CD14-positive monocyte (primary cell): ENCODE measurements at regions not wholly inside any gene's neighbourhood (a gene's known extent, or its start where the extent isn't known, plus 50 kb on each side); places are given as distances from the start of the nearest gene placed in this dataset.

Experiments
- DNase-seq, 3 donors: peaks; one replicate each; pipeline ENCODE4 v3.0.0-alpha.2; 2011 to 2022
- H2AFZ ChIP-seq: 2 replicates; pipeline ENCODE4 v1.6.0; 2012; ENCODE audit warnings: mild to moderate bottlenecking, low read depth, low read length, inconsistent platforms; ENCODE audit not compliant: insufficient read depth, poor library complexity, severe bottlenecking
- H3K27ac ChIP-seq, 2 donors: 1 replicate in 1 of 2; 2 replicates in 1 of 2; pipeline ENCODE4 v1.5.1; 2012 to 2013; ENCODE audit warnings: low read length in 2 of 2, control low read depth in 1 of 2, inconsistent platforms in 1 of 2, low read depth in 1 of 2, mild to moderate bottlenecking in 1 of 2
- H3K27me3 ChIP-seq, 2 donors: one replicate each; pipeline versions ENCODE4 v1.6.0 to v1.6.1; 2011 to 2013; ENCODE audit warnings: low read length in 2 of 2; ENCODE audit not compliant: control insufficient read depth in 2 of 2, insufficient read depth in 2 of 2
- H3K36me3 ChIP-seq, 2 donors: replicated peaks in 1 of 2; 1 replicate in 1 of 2; 2 replicates in 1 of 2; pipeline versions ENCODE4 v1.5.1 to v1.6.1; 2012 to 2013; ENCODE audit warnings: low read length in 2 of 2, control low read depth in 1 of 2, inconsistent platforms in 1 of 2, mild to moderate bottlenecking in 1 of 2; ENCODE audit not compliant: insufficient read depth in 2 of 2, control insufficient read depth in 1 of 2
- H3K4me1 ChIP-seq, 2 donors: 1 replicate in 1 of 2; 2 replicates in 1 of 2; pipeline versions ENCODE4 v1.5.1 to v1.6.1; 2012 to 2013; ENCODE audit warnings: low read length in 2 of 2, control low read depth in 1 of 2, inconsistent platforms in 1 of 2, mild to moderate bottlenecking in 1 of 2, moderate library complexity in 1 of 2; ENCODE audit not compliant: insufficient read depth in 2 of 2, control insufficient read depth in 1 of 2
- H3K4me2 ChIP-seq: replicated peaks from 2 replicates; pipeline ENCODE3; 2012; ENCODE audit warnings: low read length, moderate library complexity, mild to moderate bottlenecking; ENCODE audit not compliant: poor library complexity, severe bottlenecking; ENCODE audit errors: extremely low read depth
- H3K4me3 ChIP-seq, 3 experiments: fragments of 200-600 bp in 1 of 3; sonication (generic) in 1 of 3; replicated peaks in 1 of 3; 1 replicate in 2 of 3; 2 replicates in 1 of 3; pipeline ENCODE4 v1.5.1; 2011 to 2013; ENCODE audit warnings: low read length in 3 of 3, mild to moderate bottlenecking in 3 of 3, control low read depth in 2 of 3, low read depth in 2 of 3, inconsistent platforms in 1 of 3, moderate library complexity in 1 of 3
- H3K79me2 ChIP-seq: 2 replicates; pipeline ENCODE4 v1.6.0; 2012; ENCODE audit warnings: mild to moderate bottlenecking, control low read depth, inconsistent platforms, low read length, moderate library complexity; ENCODE audit not compliant: insufficient read depth
- H3K9ac ChIP-seq: 2 replicates; pipeline ENCODE4 v1.6.0; 2017; ENCODE audit warnings: low read length, mild to moderate bottlenecking; ENCODE audit not compliant: insufficient read depth, poor library complexity, severe bottlenecking
- H3K9me3 ChIP-seq, 2 donors: replicated peaks in 1 of 2; 1 replicate in 1 of 2; 2 replicates in 1 of 2; pipeline versions ENCODE4 v1.5.1 to v1.6.1; 2012 to 2013; ENCODE audit warnings: low read length in 2 of 2, control low read depth in 1 of 2; ENCODE audit not compliant: control insufficient read depth in 1 of 2, insufficient read depth in 1 of 2
- H4K20me1 ChIP-seq: 2 replicates; pipeline ENCODE4 v1.6.0; 2012; ENCODE audit warnings: mild to moderate bottlenecking, low read length, control low read depth, moderate library complexity; ENCODE audit not compliant: insufficient read depth
- H3K27ac Mint-ChIP-seq, 7 donors: one replicate each; pipeline ENCODE4 v1.8.0; 2020; ENCODE audit warnings: mild to moderate bottlenecking in 7 of 7, mixed read lengths in 7 of 7, moderate library complexity in 6 of 7, inconsistent platforms in 2 of 7
- H3K27me3 Mint-ChIP-seq, 3 donors: one replicate each; pipeline ENCODE4 v1.8.0; 2021 to 2022; ENCODE audit warnings: low read depth in 3 of 3, mild to moderate bottlenecking in 3 of 3, mixed read lengths in 3 of 3, moderate library complexity in 3 of 3, inconsistent platforms in 1 of 3
- H3K36me3 Mint-ChIP-seq, 2 donors: one replicate each; pipeline ENCODE4 v1.8.0; 2020; ENCODE audit warnings: mixed read lengths in 2 of 2, inconsistent platforms in 1 of 2, mild to moderate bottlenecking in 1 of 2
- H3K4me1 Mint-ChIP-seq: one replicate; pipeline ENCODE4 v1.8.0; 2020; ENCODE audit warnings: mild to moderate bottlenecking, mixed read lengths
- H3K4me3 Mint-ChIP-seq, 2 donors: one replicate each; pipeline ENCODE4 v1.8.0; 2020; ENCODE audit warnings: mild to moderate bottlenecking in 2 of 2, mixed read lengths in 2 of 2, moderate library complexity in 1 of 2
- H3K9me3 Mint-ChIP-seq, 7 donors: one replicate each; pipeline ENCODE4 v1.8.0; 2020 to 2022; ENCODE audit warnings: mixed read lengths in 7 of 7, mild to moderate bottlenecking in 6 of 7, moderate library complexity in 6 of 7, inconsistent platforms in 2 of 7
- WGBS: methylation state at CpG from one replicate; pipeline ENCODE4 v1.1.5; 2013; ENCODE audit warnings: missing lambda C conversion rate; ENCODE audit not compliant: insufficient coverage; 5-methylcytosine and 5-hydroxymethylcytosine counted together
- intact Hi-C, 2 donors: fragments of 100-400 bp; cut with micrococcal nuclease; formaldehyde crosslinking; loops; one replicate each; pipeline versions ENCODE4 v1.15.0 to v1.15.1; 2023
- TF ChIP-seq, protein P1 (sequence below): fragments of 200-600 bp; IDR thresholded peaks from one replicate; pipeline ENCODE4 v1.8.0; 2022; ENCODE audit warnings: antibody characterized with exemption, mild to moderate bottlenecking

DNA sequence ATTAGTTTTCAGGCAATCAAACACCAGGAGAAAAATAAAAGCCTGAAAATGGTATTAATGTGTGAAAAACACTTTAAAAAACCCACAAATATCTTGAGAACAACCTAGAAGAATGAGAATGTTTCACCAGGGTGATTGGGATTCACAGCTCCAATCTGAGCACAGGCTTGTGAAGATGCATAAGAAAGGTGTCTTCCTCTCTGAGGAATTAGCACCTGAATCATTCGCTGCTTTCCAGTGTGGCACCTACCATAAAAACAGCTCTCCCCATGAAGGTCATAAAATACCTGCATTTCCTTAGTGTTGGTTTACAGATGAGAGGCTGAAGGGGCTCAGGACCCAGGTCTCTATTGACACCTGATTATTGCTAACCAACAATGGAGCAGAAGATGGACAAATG lies 499.7 kb upstream of the KLHL29 start:
- TF ChIP-seq, protein P1, sequence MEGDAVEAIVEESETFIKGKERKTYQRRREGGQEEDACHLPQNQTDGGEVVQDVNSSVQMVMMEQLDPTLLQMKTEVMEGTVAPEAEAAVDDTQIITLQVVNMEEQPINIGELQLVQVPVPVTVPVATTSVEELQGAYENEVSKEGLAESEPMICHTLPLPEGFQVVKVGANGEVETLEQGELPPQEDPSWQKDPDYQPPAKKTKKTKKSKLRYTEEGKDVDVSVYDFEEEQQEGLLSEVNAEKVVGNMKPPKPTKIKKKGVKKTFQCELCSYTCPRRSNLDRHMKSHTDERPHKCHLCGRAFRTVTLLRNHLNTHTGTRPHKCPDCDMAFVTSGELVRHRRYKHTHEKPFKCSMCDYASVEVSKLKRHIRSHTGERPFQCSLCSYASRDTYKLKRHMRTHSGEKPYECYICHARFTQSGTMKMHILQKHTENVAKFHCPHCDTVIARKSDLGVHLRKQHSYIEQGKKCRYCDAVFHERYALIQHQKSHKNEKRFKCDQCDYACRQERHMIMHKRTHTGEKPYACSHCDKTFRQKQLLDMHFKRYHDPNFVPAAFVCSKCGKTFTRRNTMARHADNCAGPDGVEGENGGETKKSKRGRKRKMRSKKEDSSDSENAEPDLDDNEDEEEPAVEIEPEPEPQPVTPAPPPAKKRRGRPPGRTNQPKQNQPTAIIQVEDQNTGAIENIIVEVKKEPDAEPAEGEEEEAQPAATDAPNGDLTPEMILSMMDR = no peak
- Mint-ChIP-seq H3K4me1 (no peaks in the 10 kb centered on the region), H3K27ac (no peak overlapping the region), H3K36me3 (no peaks in the 10 kb centered on the region), H3K4me3 (no peak overlapping the region), H3K9me3 (peaks cover 0 to 7% (median 2%) of the 10 kb centered on the region in 7 donors), H3K27me3 (peaks cover 0 to 1% (median 0%) of the 10 kb centered on the region in 3 donors)
- intact Hi-C loops = no loop called here
- no peak overlapping the region for H3K9ac ChIP-seq
- H2AFZ ChIP-seq = no peak overlapping the region
- H3K9me3 ChIP-seq = no peaks in the 10 kb centered on the region
- no peaks in the 10 kb centered on the region for H3K36me3 ChIP-seq
- H3K4me3 ChIP-seq = no peak overlapping the region
- H4K20me1 ChIP-seq = no peaks in the 10 kb centered on the region
- no peak overlapping the region for H3K27ac ChIP-seq
- H3K4me1 ChIP-seq = no peaks in the 10 kb centered on the region
- H3K27me3 ChIP-seq = no peaks in the 10 kb centered on the region
- WGBS = no CpG with 5 or more reads among the region's 1 CpG
- no peak for DNase-seq
- no peaks in the 10 kb centered on the region for H3K79me2 ChIP-seq
- no peak overlapping the region for H3K4me2 ChIP-seq

DNA sequence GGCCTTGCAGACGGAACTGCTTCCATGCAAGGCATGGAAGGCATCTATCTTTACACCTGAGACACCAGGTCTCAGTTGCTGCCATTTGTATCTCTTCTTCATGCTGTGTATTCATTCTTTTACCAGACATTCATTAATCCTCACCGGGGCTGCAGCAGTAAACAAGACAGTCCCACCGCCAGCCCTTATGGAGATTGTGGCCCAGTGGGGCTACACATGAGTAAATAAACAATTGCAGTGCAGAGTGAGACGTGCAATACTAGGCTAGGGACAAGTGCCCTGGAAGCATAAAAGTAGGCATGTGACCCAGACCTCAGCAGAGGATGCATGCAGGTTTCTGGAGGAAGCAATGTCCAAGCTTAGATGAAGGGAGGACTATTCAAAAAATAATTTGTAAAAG lies 497.6 kb upstream of the KLHL29 start:
- H3K4me3 Mint-ChIP-seq = no peak overlapping the region

More for the DNA sequence above, 497.6 kb upstream of the KLHL29 start:
- Histone ChIP-seq H3K27me3 (no peaks in the 10 kb centered on the region), H3K9me3 (no peaks in the 10 kb centered on the region), H3K36me3 (no peaks in the 10 kb centered on the region), H4K20me1 (no peaks in the 10 kb centered on the region), H3K4me3 (no peak overlapping the region), H3K79me2 (no peaks in the 10 kb centered on the region), H3K4me1 (no peaks in the 10 kb centered on the region), H2AFZ (no peak overlapping the region), H3K9ac (no peak overlapping the region), H3K4me2 (no peak overlapping the region), H3K27ac (no peak overlapping the region)
- TF ChIP-seq, protein P1 = no peak
- intact Hi-C loops = no loop called here
- Mint-ChIP-seq H3K27me3 (peaks cover 0 to 1% (median 0%) of the 10 kb centered on the region in 3 donors), H3K9me3 (peaks cover 0 to 8% (median 2%) of the 10 kb centered on the region in 7 donors), H3K36me3 (no peaks in the 10 kb centered on the region), H3K4me1 (no peaks in the 10 kb centered on the region), H3K27ac (no peak overlapping the region)
- WGBS = 73% methylated on average over 4 of the region's 4 CpGs
- DNase-seq = no peak
